GM19324 (cell line): ENCODE measurements at regions not wholly inside any gene's neighbourhood (a gene's known extent, or its start where the extent isn't known, plus 50 kb on each side); places are given as distances from the start of the nearest gene placed in this dataset.
"Not testable (repeated sequence)": the region's sequence is repeated elsewhere in the genome, so short reads cannot be mapped to it uniquely, and the experiment has no call there.

ENCODE experiments used
- ATAC-seq: cut with Tn5 transposase; IDR thresholded peaks from one replicate; pipeline ENCODE4 v1.9.1; 2021; ENCODE audit warnings: mild to moderate bottlenecking, moderate library complexity; ENCODE audit not compliant: unreplicated experiment, low FRiP score

DNA sequence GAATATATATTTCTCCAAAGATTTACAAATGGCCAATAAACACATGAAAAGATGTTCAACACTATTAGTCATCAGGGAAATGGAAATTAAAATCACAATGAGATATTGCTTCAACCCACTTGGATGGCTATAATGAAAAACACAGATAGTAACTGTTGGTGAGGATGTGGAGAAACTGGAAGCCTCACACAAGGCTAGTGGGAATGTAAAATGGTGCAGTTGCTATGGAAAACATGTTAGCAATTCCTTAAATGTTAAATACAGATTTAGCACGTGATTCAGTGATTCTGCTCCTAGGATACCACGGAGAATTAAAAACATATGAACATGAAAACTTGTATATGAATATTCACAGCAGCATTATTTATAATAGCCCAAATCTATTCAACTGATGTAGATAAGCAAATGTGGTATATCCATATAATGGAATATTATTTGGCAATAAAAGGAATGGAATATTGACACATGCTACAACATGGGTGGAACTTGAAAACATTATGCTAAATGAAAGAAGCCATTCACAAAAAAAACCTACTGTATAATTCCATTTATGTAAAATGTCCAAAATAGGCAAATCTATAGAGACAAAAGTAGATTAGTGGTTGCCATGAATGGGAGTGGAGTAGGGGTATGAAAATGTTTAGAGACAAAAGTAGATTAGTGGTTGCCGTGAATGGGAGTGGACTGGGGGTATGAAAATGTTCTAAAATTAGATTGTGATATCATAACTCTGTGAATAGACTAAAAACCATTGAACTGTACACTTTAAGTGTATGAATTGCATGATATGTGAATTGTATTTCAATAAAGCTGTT, 227.1 kb upstream of the DDHD1 start:
- no peak for ATAC-seq

DNA sequence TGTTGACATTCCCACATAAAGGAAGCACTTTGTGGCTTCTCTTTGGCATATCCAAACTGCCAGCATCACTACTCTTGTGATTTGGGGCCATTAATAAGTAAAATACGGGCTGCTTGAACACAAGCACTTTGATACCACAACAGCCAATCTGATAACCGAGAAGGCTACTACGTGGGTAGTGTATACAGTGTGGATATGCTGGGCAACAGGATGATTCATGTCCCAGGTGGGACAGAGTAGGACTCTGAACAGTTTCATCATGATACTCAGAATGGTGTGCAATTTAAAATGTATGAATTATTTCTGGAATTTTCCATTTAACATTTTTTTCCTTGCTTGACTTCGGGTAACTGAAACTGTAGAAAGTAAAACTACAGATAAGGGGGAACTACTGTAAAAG, 225.0 kb upstream of the DDHD1 start:
- ATAC-seq, result no peak

DNA sequence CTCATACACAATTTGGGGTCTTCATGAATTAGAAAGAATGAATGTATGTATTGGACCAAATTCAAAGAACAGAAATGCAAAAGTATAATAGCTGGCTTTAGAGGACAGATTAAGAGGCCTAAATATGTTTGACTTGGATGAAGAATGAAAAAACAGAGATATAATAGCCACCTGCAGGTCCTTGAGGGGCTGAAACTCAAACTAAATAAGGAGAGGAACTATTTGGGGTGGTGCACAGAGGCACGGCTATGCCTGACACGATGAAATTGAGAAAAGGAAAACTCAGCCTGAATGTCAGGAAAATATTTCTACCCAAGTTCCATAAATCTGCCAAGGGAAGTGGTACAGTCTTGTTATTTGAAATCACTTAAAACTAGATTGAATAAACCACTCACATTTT, 222.9 kb upstream of the DDHD1 start:
- no peak for ATAC-seq

DNA sequence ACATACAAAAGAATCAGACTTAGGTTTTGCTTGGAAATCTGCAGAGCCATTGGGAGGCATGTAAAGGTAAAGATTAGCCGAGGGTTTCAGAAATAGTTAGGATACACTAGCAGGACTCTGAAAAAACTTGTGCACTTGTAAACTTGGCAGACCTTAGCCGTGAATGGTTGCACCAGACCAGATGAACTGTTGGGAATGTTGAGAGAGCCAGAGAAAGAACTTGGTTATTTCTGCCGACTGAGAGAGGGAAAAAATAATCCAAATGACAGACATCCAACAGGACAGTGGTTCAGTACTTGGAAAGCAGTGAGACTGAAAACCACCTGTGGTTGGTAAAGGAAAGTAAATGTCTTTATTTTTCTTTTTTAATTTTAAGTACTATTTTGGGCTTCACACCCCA, 222.5 kb upstream of the DDHD1 start:
- no peak for ATAC-seq

DNA sequence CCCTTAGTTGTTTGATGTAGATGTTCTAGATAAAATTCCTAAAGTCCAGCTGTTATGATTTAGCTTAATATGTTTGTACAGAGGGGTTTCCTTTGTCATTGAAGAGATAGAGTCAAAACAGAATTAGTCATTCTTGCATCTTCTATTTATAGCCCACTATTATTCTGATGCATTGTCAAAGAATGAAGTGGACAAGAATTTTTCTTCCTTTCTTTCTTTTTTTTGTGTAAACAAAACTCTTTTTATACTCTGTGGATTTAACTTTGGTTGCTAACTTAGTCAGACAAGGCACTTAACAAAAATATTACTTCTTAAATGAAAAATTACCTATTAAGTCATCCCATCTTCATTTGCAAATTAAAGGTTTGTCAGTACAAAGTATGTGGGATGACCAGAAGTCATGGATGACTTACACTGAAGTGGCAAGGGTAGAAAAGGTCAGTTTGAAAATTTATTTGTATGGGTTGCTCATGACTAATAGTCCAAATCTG, 215.6 kb upstream of the DDHD1 start:
- ATAC-seq, result no peak

DNA sequence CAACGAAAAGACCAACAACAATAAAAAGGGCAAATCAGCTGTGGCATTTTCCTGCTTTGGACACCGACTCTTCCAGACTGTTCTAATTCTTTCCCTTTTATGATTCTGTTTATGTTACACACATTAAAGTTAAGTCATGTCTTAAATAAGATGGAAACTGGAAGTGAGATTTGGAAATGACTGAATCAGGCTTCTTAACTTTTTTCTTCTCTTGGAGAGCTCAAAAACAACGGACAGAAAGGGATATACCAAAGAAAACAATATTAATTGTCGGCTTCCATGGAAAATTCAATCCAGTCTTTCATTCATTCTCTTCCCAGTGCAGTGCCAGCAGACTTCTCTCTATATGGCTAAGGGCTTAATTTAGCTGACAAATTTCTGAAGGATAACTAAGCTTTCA, 214.9 kb upstream of the DDHD1 start:
- no peak for ATAC-seq

DNA sequence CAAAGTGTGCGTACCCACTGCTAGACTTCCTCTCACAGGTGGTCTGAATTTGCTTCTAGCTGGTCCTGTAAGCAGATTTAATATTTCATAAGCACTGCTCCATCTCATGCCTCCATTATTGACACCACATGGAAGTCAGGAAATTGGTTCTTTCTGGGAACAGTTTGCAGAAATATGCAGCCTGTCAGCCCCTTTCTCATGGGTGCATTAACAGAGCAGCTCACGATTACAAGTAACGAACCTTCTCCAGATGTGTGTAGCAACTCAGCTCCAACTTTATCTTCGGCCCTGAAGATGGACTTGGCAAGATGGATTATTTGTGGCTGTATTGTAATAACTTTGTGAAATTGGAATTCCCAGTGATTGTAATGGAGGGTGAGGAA, 214.5 kb upstream of the DDHD1 start:
- ATAC-seq, result no peak

DNA sequence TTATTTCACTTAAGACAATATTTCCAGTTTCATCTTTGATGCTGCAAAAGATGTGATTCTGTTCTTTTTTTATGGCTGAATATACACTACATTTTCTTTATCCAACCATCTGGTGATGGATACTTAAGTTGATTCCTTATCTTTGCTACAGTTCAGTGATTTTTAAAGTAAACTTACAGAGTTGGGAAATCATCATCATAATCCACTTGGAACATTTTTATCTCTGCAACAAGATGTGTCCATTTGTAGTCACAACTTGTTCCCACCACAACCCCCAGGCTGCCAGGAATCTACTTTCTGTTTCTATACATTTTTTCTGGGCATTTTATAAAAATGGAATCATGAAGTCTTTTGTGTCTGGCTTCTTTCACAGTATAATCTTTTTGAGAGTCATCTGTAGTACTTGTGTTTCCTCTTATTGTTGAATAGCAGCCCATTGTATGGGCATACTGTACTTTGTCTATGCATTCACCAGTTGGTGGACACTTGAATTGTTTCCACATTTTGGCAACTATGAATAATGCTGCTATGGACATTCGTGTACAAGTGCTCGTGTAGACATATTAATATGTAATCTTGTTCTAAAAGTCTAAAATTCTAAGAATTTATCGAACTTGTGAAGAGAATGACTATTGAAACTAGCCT, 212.5 kb upstream of the DDHD1 start:
- ATAC-seq, result no peak

DNA sequence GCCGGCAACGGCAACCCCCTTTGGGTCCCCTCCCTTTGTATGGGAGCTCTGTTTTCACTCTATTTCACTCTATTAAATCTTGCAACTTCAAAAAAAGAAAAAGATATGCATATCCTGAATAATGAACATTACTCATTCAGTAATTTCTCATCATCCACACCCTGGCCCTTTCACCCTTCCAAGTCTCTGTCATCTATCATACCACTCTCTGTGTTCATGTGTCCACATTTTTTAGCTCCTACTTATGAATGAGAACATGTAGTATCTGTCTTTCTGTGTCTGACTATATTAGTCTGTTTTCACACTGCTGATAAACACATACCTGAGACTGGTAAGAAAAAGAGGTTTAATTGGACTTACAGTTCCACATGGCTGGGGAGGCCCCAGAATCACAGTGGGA, 209.8 kb upstream of the DDHD1 start:
- not testable (repeated sequence) for ATAC-seq

DNA sequence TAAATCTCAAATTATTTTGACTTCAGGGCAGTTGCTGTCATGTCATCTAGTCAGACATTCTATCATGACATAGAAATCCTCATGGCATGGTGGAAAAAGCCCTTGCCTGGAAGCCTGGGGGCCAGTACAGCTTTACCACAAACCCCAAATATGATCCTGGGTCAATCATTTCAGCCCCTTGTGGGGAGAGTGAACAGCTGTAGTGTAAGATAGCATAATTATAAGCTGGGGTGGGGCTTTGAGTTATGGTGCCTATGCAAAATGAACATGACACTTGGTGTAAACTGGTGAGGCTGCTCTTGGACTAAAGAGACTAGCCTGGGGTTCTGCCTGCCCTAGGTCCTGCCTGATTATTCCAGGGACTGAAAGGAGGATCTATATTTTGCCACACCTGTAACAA, 207.7 kb upstream of the DDHD1 start:
- no peak for ATAC-seq

DNA sequence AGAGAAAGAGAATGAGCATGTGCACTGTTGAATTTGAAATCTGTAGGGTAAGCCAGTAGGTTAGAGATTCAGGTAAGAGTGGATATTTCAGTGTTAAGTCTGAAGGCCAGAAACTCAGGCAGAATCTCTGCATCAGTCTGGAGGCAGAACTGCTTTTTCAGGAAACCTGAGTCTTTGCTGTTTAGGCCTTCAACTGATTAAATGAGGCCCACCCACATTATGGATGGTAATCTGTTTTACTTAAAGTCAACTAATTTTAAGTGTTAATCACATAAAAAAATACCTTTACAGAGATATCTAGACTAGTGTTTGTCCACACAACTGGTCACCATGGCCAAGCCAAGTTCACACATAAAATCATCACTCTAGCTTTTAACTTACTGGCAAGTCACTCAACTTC, 205.0 kb upstream of the DDHD1 start:
- no peak for ATAC-seq

DNA sequence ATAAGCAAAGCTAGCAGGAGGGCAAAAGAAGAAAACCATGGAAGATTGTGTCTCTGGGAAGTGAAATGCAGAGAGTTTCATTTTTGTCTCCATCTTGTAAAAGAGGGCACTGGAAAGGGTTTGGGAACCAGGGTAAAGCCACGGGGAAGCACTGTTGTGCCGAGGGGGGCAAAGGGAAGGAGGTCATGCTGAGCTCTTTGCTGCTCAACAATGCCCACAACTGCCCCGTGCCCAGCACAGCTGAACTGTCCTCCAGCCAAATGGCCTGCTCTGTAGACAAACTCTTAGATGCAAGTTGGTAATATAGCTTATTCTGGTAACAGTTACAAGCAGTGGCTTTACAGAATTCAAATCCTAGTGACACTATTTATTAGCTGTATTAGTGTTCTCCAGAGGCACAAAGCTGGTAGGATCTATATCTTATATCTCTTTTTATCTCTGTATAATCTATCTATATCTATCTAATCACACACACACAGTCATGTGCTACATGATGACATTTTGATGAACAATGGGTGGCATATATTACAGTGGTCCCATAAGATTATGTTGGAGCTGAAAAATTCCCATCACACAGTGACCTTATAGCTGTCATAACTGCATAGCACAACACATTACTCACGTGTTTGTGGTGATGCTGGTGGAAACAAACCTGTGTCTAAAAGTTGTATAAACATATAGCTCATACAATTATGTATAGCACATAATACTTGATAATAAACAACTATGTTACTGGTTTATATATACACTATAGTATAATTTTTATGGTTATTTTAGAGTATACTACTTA, 203.4 kb upstream of the DDHD1 start:
- ATAC-seq, result no peak

DNA sequence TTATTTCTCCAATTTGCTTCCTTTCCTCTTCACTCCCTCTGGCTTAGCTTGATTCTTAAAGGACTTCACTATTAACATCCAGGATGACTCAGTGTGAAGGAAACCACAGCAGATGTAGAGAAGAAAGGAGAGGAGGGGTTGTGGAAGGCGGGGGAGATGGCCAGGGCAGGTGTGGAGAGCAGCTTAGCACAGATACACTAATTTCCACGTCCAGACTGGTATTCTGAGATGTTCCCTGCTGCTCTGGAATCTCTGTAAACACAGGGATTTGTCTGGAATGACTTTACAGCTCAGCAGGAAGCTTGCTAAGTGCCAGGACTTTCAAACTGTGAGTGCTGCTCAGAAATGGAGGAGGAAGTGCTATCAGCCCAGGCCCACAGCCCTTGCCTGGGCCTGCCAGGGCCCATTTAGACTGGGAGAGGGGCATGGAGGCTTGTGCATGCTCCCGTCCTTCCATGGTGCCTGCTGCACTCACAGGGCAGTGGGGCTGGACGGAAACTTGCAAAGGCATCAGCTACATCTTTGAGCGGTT, 202.5 kb upstream of the DDHD1 start:
- ATAC-seq, result no peak

DNA sequence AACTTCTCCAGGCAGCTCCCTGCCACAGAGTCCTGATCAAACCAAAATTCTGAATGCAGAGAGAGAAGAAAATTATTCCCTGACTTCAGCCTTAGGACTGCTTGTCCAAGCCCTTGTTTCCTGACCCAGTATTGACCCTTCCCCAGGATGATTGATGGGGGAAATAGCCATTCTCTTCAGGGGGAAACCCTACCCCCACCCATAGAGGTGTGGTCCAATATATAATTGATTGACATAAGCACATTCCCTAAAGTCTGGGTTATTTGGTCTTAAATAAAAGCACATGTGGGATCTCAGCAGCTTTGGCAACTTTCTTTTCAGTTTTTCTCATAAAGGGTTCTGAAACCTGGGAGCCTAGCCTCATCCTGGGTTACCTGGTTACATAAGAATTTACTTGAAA, 201.2 kb upstream of the DDHD1 start:
- no peak for ATAC-seq

DNA sequence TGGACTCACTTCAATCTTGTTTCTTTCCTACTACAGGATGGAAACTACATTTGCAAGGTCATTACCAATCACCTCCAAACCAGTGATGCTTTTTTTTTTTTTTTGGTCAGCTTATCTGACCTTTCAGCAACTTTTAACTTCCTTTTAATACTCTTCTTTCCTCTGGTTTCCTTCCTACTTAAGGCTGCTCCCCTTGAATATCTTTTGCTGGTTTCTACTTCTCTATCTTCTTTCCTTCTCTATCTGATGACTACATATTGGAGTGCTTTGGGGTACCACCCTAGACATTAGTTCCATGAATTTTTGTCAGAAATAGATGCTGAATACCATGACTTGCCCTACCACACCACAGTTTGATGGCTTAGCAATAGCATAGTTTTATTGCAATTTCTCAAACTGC, 197.7 kb upstream of the DDHD1 start:
- ATAC-seq, result no peak

DNA sequence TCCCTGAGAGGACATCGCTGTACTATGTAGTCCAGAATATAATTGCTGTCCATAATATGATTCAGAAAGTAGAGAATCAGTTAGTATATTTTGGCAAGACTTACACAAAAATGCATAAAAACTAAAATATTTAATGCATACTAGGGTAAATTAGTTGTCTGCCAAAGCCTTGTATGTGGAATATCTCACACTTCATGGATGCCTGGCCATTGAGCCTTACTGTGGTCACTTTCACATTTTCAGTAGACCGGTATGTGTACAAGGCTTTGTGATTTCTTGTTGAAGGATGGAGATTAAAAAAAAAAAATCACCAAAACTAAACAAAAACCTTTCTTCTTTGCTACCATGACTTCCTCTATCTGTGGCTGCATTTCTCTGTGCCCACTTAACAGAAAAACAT, 197.3 kb upstream of the DDHD1 start:
- no peak for ATAC-seq

DNA sequence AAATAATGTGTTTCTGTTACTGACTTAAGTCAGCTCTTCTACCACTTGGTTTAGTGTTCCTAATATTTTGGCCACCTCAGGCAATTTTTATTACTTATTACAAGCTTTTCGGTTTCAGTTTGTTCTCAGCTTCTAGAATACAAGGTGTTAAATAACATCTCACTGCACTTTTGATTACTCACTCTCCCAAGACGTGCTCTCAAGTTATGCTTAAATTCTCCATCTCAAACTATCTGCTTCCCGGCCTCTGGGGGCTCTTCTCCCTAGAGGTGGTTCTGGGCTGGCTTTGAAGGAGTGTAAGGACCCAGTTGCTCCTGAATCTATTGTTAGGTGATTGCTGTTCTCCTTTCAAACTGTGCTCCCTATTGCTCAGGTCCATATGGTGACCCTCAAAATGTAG, 193.9 kb upstream of the DDHD1 start:
- no peak for ATAC-seq

DNA sequence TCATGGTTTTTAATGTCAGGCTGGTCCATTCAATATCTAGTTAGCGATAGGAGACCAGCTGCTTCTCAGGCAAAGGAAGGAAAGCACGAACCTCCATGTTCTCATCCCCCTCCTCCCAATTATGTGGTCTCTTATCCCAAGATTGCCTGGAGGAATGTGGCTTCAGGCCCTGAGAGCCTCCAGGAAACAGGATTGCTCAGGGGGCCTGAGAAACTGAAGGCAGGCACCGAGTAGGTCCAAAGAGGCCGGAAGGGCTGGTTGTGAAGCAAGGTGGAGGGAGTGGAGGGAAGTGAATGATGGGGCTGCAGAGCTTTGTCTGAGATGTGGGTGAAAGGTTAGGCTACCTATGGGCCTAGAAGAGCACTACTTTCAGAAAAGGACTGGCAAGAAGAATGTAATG, 188.2 kb upstream of the DDHD1 start:
- ATAC-seq, result no peak

DNA sequence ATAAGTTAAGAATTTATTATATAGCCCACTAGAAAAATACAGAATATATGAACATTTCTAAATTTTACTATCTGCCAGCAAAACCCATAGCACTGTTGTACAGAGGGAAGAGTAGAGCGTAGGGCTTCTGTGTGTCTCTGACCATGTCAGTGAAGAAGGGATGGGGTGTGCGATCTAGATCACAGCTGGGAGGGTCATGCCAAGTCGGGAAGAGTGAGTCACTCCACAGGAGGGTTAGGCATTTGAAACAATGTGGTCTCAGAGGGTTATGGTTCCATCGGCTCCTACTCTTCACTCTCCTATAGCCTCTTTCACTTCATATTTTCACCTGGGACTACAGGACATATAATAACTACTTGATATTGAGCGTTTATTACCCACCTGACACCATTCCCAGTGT, 185.1 kb upstream of the DDHD1 start:
- ATAC-seq, result no peak

DNA sequence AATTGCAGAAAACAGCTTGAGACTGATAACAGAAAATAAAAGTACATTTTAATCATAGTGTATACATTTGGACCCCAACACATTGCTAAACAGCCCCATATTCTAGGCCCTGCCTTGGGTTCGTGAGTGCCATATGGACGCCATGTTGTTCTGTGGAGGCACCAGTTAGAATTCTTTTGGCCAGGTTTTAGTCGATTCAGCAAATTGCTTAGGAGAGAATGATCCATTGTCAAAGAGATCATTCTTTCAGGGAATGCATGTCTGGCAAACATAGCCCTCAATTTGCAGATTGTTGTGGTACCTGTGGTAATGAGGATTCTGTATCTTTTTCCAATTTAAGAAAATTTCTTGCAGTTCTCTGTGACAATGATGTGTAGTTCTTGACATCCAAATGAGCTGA, 183.6 kb upstream of the DDHD1 start:
- no peak for ATAC-seq

DNA sequence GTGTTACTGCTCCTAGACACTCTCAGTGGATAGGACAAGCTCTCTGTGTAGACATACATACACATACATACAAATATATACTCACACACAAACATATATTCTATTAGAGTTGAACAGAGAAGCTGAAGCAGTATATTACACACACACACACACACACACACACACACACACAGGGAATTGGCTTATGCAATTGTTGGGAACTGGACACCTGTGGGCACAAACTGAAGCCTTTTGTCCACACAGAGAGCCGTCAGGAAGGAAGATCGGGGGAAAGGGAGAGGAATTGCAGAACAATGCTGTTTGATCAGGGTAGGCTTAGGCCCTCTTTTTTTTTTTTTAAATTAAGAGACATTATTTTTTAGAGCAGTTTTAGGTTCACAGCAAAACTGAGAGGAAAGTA, 180.7 kb upstream of the DDHD1 start:
- ATAC-seq, result no peak
